ENCODE measurements at regions not wholly inside any gene's neighbourhood (a gene's known extent, or its start where the extent isn't known, plus 50 kb on each side); places are given as distances from the start of the nearest gene placed in this dataset.

DNA sequence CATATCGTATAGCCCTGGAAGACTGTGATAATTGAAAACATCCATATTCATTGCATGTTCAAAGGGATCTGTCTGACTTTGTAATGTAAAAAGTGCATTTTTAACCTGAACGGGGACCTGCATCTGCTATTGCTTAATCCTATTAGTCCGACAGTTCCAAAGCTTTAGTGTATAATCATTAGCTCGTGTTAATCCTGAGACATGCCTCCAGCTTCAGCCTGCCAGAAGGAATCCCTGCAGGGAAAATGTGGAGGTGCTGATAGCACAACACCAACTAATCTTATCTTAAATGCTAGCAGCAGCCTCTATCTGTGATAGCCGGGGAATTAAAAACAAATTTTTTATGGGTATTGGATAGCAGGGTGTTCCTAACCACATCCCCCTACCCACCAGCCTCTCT is 495.2 kb downstream of the TLE4 start:
- Histone ChIP-seq H3K23me2 (ENCODE audit: low read depth, low read length) (no peaks in the 10 kb centered on the region), H3K4ac (replicated peaks; ENCODE audit: insufficient read length, low read depth, low read length) (no peak overlapping the region), H3K27me3 (replicated peaks in 1 of 4; ENCODE audit: control insufficient read depth in 3 of 4, extremely low read depth in 1 of 4, insufficient read depth in 3 of 4, low read length in 3 of 4) (no peaks in the 10 kb centered on the region), H4K8ac (ENCODE audit: extremely low read depth, insufficient read depth, low read length) (no peak overlapping the region), H3K79me2 (ENCODE audit: control insufficient read depth in 1 of 2, insufficient read depth in 2 of 2, low read length in 2 of 2) (no peaks in the 10 kb centered on the region), H2BK15ac (ENCODE audit: low read length) (no peak overlapping the region), H4K91ac (replicated peaks; ENCODE audit: insufficient read length, low read length) (no peak overlapping the region), H3K4me3 (ENCODE audit: extremely low read depth in 1 of 4, insufficient read depth in 2 of 4, low read depth in 3 of 4, low read length in 4 of 4) (no peak overlapping the region), H2BK5ac (ENCODE audit: low read depth, low read length) (no peak overlapping the region), H4K5ac (ENCODE audit: insufficient read length, low read depth, low read length) (no peak overlapping the region), H2BK12ac (ENCODE audit: low read depth, low read length) (no peak overlapping the region), H3K56ac (replicated peaks; ENCODE audit: insufficient read length, low read depth, low read length) (no peak overlapping the region), H3K36me3 (ENCODE audit: control insufficient read depth in 2 of 4, insufficient read depth in 4 of 4, low read length in 3 of 4) (no peaks in the 10 kb centered on the region), H3K18ac (ENCODE audit: extremely low read depth, low read length) (no peak overlapping the region), H3K14ac (ENCODE audit: insufficient read length) (no peak overlapping the region), H3K23ac (ENCODE audit: insufficient read length) (no peak overlapping the region), H2AFZ (ENCODE audit: low read length) (no peak overlapping the region), H3K9ac (replicated peaks in 1 of 4; ENCODE audit: extremely low read depth in 1 of 4, low read depth in 3 of 4, low read length in 3 of 4) (no peak overlapping the region), H4K20me1 (replicated peaks in 1 of 2; ENCODE audit: control insufficient read depth in 1 of 2, insufficient read depth in 2 of 2, low read length in 2 of 2) (no peaks in the 10 kb centered on the region), H2AK5ac (ENCODE audit: low read depth, low read length) (no peak overlapping the region), H3K4me2 (ENCODE audit: insufficient read depth in 1 of 2, low read depth in 2 of 2, low read length in 2 of 2) (no peak overlapping the region), H2BK20ac (ENCODE audit: low read length) (no peak overlapping the region), H3K27ac (ENCODE audit: low read depth, low read length) (no peak overlapping the region), H3K9me3 (ENCODE audit: insufficient read depth in 2 of 2, low read depth in 1 of 2, low read length in 1 of 2) (no peaks in the 10 kb centered on the region), H3K4me1 (replicated peaks in 1 of 4; ENCODE audit: control insufficient read depth in 3 of 4, insufficient read depth in 4 of 4, low read length in 3 of 4) (peaks cover 0 to 3% (median under 1%) of the 10 kb centered on the region in 4 experiments; a peak in 3 of 7 replicates), H2BK120ac (replicated peaks; ENCODE audit: low read depth, low read length) (no peak overlapping the region), H3K79me1 (ENCODE audit: low read depth, low read length) (no peaks in the 10 kb centered on the region)
- TF ChIP-seq KDM1A (IDR thresholded peaks at IDR 0.05; ENCODE audit: borderline replicate concordance, low read length) (no peak), CEBPB (IDR thresholded peaks at IDR 0.05; ENCODE audit: low read depth, low read length) (0 out of 2 replicates have a peak, but pooled peaks have one; percentile 16), POLR2A (IDR thresholded peaks at IDR 0.05; ENCODE audit: control extremely low read depth in 1 of 2, low read depth in 2 of 2, low read length in 2 of 2) (no peak)
- no peak for DNase-seq (ENCODE audit: low read depth in 1 of 2, low spot score in 2 of 2)
- POLR2A ChIA-PET (ENCODE audit: partially characterized antibody) = no interaction called here
- CTCF ChIA-PET (ENCODE audit: partially characterized antibody) = no interaction called here
- WGBS, 2 experiments (ENCODE audit: extremely low coverage in 1 of 2, insufficient coverage in 1 of 2, insufficient read length in 1 of 2, insufficient replicate concordance in 2 of 2, low coverage in 1 of 2, low lambda C conversion rate in 2 of 2, missing lambda C conversion rate in 1 of 2) = 89% methylated on average over 5 of the region's 5 CpGs; no CpG with 5 or more reads in 1 of the 2 experiments
- no peak for FAIRE-seq
